Esophagus muscularis mucosa (tissue), 4 donors: ENCODE measurements at regions not wholly inside any gene's neighbourhood (a gene's known extent, or its start where the extent isn't known, plus 50 kb on each side); places are given as distances from the start of the nearest gene placed in this dataset.

Experiments
- CTCF ChIP-seq, 3 experiments: fragments of 200-600 bp in 2 of 3; fragments of 450-650 bp in 1 of 3; sonication (generic) in 2 of 3; IDR thresholded peaks; one replicate each; pipeline ENCODE4 v1.5.1; 2017 to 2019; ENCODE audit warnings: antibody characterized with exemption in 3 of 3, mild to moderate bottlenecking in 2 of 3, moderate library complexity in 1 of 3
- EP300 ChIP-seq: sonication (generic); formaldehyde crosslinking; IDR thresholded peaks from one replicate; pipeline ENCODE4 v1.6.1; 2017; ENCODE audit warnings: antibody characterized with exemption
- POLR2A ChIP-seq: fragments of 450-650 bp; IDR thresholded peaks from one replicate; pipeline ENCODE4 v1.6.1; 2017; ENCODE audit warnings: antibody characterized with exemption, moderate library complexity, mild to moderate bottlenecking, low read depth
- POLR2AphosphoS5 ChIP-seq, 2 donors: sonication (generic); formaldehyde crosslinking; IDR thresholded peaks; one replicate each; pipeline ENCODE4 v1.6.1; 2017; ENCODE audit warnings: antibody characterized with exemption in 2 of 2

- TF ChIP-seq CTCF (IDR thresholded peaks at IDR 0.05) = no peak
- no peak for TF ChIP-seq POLR2A
- TF ChIP-seq EP300 = no peak
- no peak for TF ChIP-seq POLR2AphosphoS5 (IDR thresholded peaks at IDR 0.05)
Observed at GRCh38 chr11:46223252-46223513, 54.3 kb upstream of the CREB3L1 start.
